NCI-H1436 (cell line): ENCODE measurements at regions not wholly inside any gene's neighbourhood (a gene's known extent, or its start where the extent isn't known, plus 50 kb on each side); places are given as distances from the start of the nearest gene placed in this dataset.

Source experiments
- DNase-seq: peaks from one replicate; lab custom pipeline; 2025; lab: John Stamatoyannopoulos, UW

- DNase-seq = no peak
Measured at GRCh38 chr20:52864916-52865605, 107.1 kb upstream of the TSHZ2 start.

- DNase-seq = no peak
Measured at GRCh38 chr20:52859156-52859876, 112.8 kb upstream of the TSHZ2 start.

GRCh38 chr20:52852714-52853113, 119.4 kb upstream of the TSHZ2 start:
- DNase-seq = no peak

- no peak for DNase-seq
Measured at GRCh38 chr20:52847731-52848359, 124.3 kb upstream of the TSHZ2 start.

GRCh38 chr20:52847029-52847660, 125.0 kb upstream of the TSHZ2 start:
- no peak for DNase-seq

- no peak for DNase-seq
Measured at GRCh38 chr20:52845044-52845443, 127.1 kb upstream of the TSHZ2 start.

- no peak for DNase-seq
Measured at GRCh38 chr20:52843425-52843824, 128.7 kb upstream of the TSHZ2 start.

- no peak for DNase-seq
Measured at GRCh38 chr20:52841003-52841402, 131.2 kb upstream of the TSHZ2 start.

- DNase-seq = no peak
Measured at GRCh38 chr20:52840041-52840440, 132.1 kb upstream of the TSHZ2 start.

- no peak for DNase-seq
Measured at GRCh38 chr20:52838510-52839241, 133.5 kb upstream of the TSHZ2 start.

- DNase-seq = no peak
Measured at GRCh38 chr20:52837378-52837777, 134.8 kb upstream of the TSHZ2 start.

GRCh38 chr20:52833901-52834300, 138.3 kb upstream of the TSHZ2 start:
- DNase-seq = no peak

- no peak for DNase-seq
Measured at GRCh38 chr20:52832151-52832774, 139.9 kb upstream of the TSHZ2 start.

GRCh38 chr20:52830598-52830997, 141.6 kb upstream of the TSHZ2 start:
- DNase-seq = no peak

GRCh38 chr20:52829111-52829510, 143.0 kb upstream of the TSHZ2 start:
- no peak for DNase-seq

GRCh38 chr20:52828199-52828598, 144.0 kb upstream of the TSHZ2 start:
- no peak for DNase-seq

- DNase-seq = no peak
Measured at GRCh38 chr20:52826722-52827121, 145.4 kb upstream of the TSHZ2 start.

- no peak for DNase-seq
Measured at GRCh38 chr20:52826321-52826720, 145.8 kb upstream of the TSHZ2 start.

- no peak for DNase-seq
Measured at GRCh38 chr20:52824494-52825216, 147.5 kb upstream of the TSHZ2 start.

- DNase-seq = no peak
Measured at GRCh38 chr20:52823303-52823702, 148.9 kb upstream of the TSHZ2 start.
